ENCODE measurements at regions not wholly inside any gene's neighbourhood (a gene's known extent, or its start where the extent isn't known, plus 50 kb on each side); places are given as distances from the start of the nearest gene placed in this dataset.
"Not testable (repeated sequence)": the region's sequence is repeated elsewhere in the genome, so short reads cannot be mapped to it uniquely, and the experiment has no call there.

- CTCF ChIA-PET (ENCODE audit: unreplicated experiment), result no interaction called here
- no peaks in the 10 kb centered on the region for H3K36me3 ChIP-seq (ENCODE audit: insufficient read depth, low read length)
Observed at GRCh38 chr7:25696571-25696970, 455.4 kb upstream of the NFE2L3 start.

GRCh38 chr7:25698451-25699113 is 453.4 kb upstream of the NFE2L3 start:
- no TSS peak for BruUV-seq (replicated peaks)
- Histone ChIP-seq H3K9me3 (ENCODE audit: low read length) (no peaks in the 10 kb centered on the region), H3K4me1 (ENCODE audit: insufficient read depth, low read length, poor library complexity, severe bottlenecking) (peaks cover 11% of the 10 kb centered on the region), H3K79me2 (ENCODE audit: insufficient read depth, low read depth, low read length) (no peaks in the 10 kb centered on the region), H2AFZ (ENCODE audit: low read length) (no peak overlapping the region), H4K20me1 (ENCODE audit: insufficient read depth, low read length) (no peaks in the 10 kb centered on the region), H3K9me2 (ENCODE audit: insufficient read depth, low read length) (no peaks in the 10 kb centered on the region), H3K27ac (ENCODE audit: low read depth, low read length, poor library complexity, severe bottlenecking) (no peak overlapping the region), H3K36me3 (ENCODE audit: insufficient read depth, low read length) (no peaks in the 10 kb centered on the region), H3K4me2 (ENCODE audit: low read length) (no peak overlapping the region), H3K4me3 (ENCODE audit: low read depth, low read length, poor library complexity, severe bottlenecking) (no peak overlapping the region)
- ChIA-PET POLR2A (no interaction called here), CTCF (ENCODE audit: unreplicated experiment) (interaction anchor here (0.6 kb wide), 1 partner anchor 354 kb away, joined by 3 read pairs; no protein-coding TSS in a partner anchor)
- TF ChIP-seq CTCF (conservative IDR thresholded peaks at IDR 0.05; ENCODE audit: low read length) (no peak), EZH2phosphoT487 (IDR thresholded peaks at IDR 0.05; ENCODE audit: borderline replicate concordance, low read depth, low read length) (no peak)
- intact Hi-C loops (cut with micrococcal nuclease; ENCODE audit: unreplicated experiment), result no loop called here
- no peak for DNase-seq (ENCODE audit: low spot score)

More at GRCh38 chr7:25696571-25696970, 455.4 kb upstream of the NFE2L3 start:
- Histone ChIP-seq H3K9me3 (ENCODE audit: low read length) (no peaks in the 10 kb centered on the region), H3K27ac (ENCODE audit: low read depth, low read length, poor library complexity, severe bottlenecking) (no peak overlapping the region), H3K9me2 (ENCODE audit: insufficient read depth, low read length) (no peaks in the 10 kb centered on the region), H3K4me2 (ENCODE audit: low read length) (no peak overlapping the region), H3K79me2 (ENCODE audit: insufficient read depth, low read depth, low read length) (no peaks in the 10 kb centered on the region), H3K4me1 (ENCODE audit: insufficient read depth, low read length, poor library complexity, severe bottlenecking) (peaks cover 13% of the 10 kb centered on the region), H3K4me3 (ENCODE audit: low read depth, low read length, poor library complexity, severe bottlenecking) (no peak overlapping the region), H4K20me1 (ENCODE audit: insufficient read depth, low read length) (no peaks in the 10 kb centered on the region), H2AFZ (ENCODE audit: low read length) (no peak overlapping the region)
- intact Hi-C loops (cut with micrococcal nuclease; ENCODE audit: unreplicated experiment), result no loop called here
- BruUV-seq (replicated peaks), result no TSS peak
- POLR2A ChIA-PET, result no interaction called here
- DNase-seq (ENCODE audit: low spot score), result no peak
- TF ChIP-seq CTCF (conservative IDR thresholded peaks at IDR 0.05; ENCODE audit: low read length) (no peak), EZH2phosphoT487 (IDR thresholded peaks at IDR 0.05; ENCODE audit: borderline replicate concordance, low read depth, low read length) (no peak)

GRCh38 chr7:25700141-25700540 is 451.9 kb upstream of the NFE2L3 start:
- POLR2A ChIA-PET, result interaction anchor here (0.6 to 0.8 kb wide), 2 partner anchors 114 to 433 kb away, joined by 3 read pairs; no protein-coding TSS in a partner anchor
- H2AFZ ChIP-seq (ENCODE audit: low read length); H4K20me1 ChIP-seq (ENCODE audit: insufficient read depth, low read length); H3K4me3 ChIP-seq (ENCODE audit: low read depth, low read length, poor library complexity, severe bottlenecking); intact Hi-C loops (cut with micrococcal nuclease; ENCODE audit: unreplicated experiment); H3K4me2 ChIP-seq (ENCODE audit: low read length); H3K79me2 ChIP-seq (ENCODE audit: insufficient read depth, low read depth, low read length); H3K9me3 ChIP-seq (ENCODE audit: low read length); CTCF ChIA-PET (ENCODE audit: unreplicated experiment); H3K27ac ChIP-seq (ENCODE audit: low read depth, low read length, poor library complexity, severe bottlenecking); H3K36me3 ChIP-seq (ENCODE audit: insufficient read depth, low read length); BruUV-seq (replicated peaks); H3K9me2 ChIP-seq (ENCODE audit: insufficient read depth, low read length); H3K4me1 ChIP-seq (ENCODE audit: insufficient read depth, low read length, poor library complexity, severe bottlenecking); DNase-seq (ENCODE audit: low spot score): not testable (repeated sequence)

Data from OCI-LY7 (cell line).